ENCODE measurements at regions not wholly inside any gene's neighbourhood (a gene's known extent, or its start where the extent isn't known, plus 50 kb on each side); places are given as distances from the start of the nearest gene placed in this dataset.

- H3K27ac ChIP-seq = no peak overlapping the region
- TF ChIP-seq CTCF (conservative IDR thresholded peaks at IDR 0.05) = no peak
These were observed 363.6 kb upstream of the CHD6 start for GRCh38 chr20:41981746-41982145.

GRCh38 chr20:41978875-41979274 lies 360.7 kb upstream of the CHD6 start:
- TF ChIP-seq CTCF (conservative IDR thresholded peaks at IDR 0.05) = no peak
- no peak overlapping the region for H3K27ac ChIP-seq

- H3K27ac ChIP-seq = no peak overlapping the region
- TF ChIP-seq CTCF (conservative IDR thresholded peaks at IDR 0.05) = no peak
These were observed 360.1 kb upstream of the CHD6 start for GRCh38 chr20:41978246-41978790.

GRCh38 chr20:41969656-41970055 lies 351.5 kb upstream of the CHD6 start:
- TF ChIP-seq CTCF (conservative IDR thresholded peaks at IDR 0.05) = no peak
- H3K27ac ChIP-seq = no peak overlapping the region

GRCh38 chr20:41960166-41960565 lies 342.0 kb upstream of the CHD6 start:
- no peak for TF ChIP-seq CTCF (conservative IDR thresholded peaks at IDR 0.05)
- H3K27ac ChIP-seq = no peak overlapping the region

GRCh38 chr20:41958391-41958790 lies 340.2 kb upstream of the CHD6 start:
- TF ChIP-seq CTCF (conservative IDR thresholded peaks at IDR 0.05) = no peak
- no peak overlapping the region for H3K27ac ChIP-seq

GRCh38 chr20:41956338-41957074 lies 338.3 kb upstream of the CHD6 start:
- no peak overlapping the region for H3K27ac ChIP-seq
- peak; percentile 89 for TF ChIP-seq CTCF (conservative IDR thresholded peaks at IDR 0.05)
